Left ventricle myocardium inferior (tissue), 1 donor: ENCODE measurements at regions not wholly inside any gene's neighbourhood (a gene's known extent, or its start where the extent isn't known, plus 50 kb on each side); places are given as distances from the start of the nearest gene placed in this dataset.

Source experiments
- DNase-seq: peaks from one replicate; pipeline ENCODE4 v3.0.0-alpha.2; 2020
- H3K27ac ChIP-seq: fragments of 200-600 bp; replicated peaks from 2 replicates; pipeline ENCODE4 v1.8.0; 2021
- H3K27me3 ChIP-seq: fragments of 200-600 bp; 2 replicates; pipeline ENCODE4 v1.8.0; 2021; ENCODE audit warnings: low read depth
- H3K36me3 ChIP-seq: fragments of 200-600 bp; 2 replicates; pipeline ENCODE4 v1.8.0; 2021
- H3K4me1 ChIP-seq: fragments of 200-600 bp; 2 replicates; pipeline ENCODE4 v1.8.0; 2021
- H3K4me3 ChIP-seq: fragments of 200-600 bp; 2 replicates; pipeline ENCODE4 v1.8.0; 2021; ENCODE audit warnings: mild to moderate bottlenecking, moderate library complexity
- H3K9me3 ChIP-seq: fragments of 200-600 bp; replicated peaks from 2 replicates; pipeline ENCODE4 v1.8.0; 2021
- CTCF ChIP-seq: fragments of 200-600 bp; IDR thresholded peaks from 2 replicates; pipeline ENCODE4 v1.8.0; 2021; ENCODE audit warnings: antibody characterized with exemption, mild to moderate bottlenecking, borderline replicate concordance
- intact Hi-C: fragments of 100-400 bp; cut with micrococcal nuclease; formaldehyde crosslinking; loops from one replicate; pipeline ENCODE4 v1.11.0; 2022
- donor health status: DM: no; HTN: yes; CAD: no; lungs with severe emphysema.

- no peaks in the 10 kb centered on the region for H3K4me1 ChIP-seq
- no peaks in the 10 kb centered on the region for H3K36me3 ChIP-seq
- DNase-seq = no peak
- H3K4me3 ChIP-seq = no peak overlapping the region
- no peaks in the 10 kb centered on the region for H3K9me3 ChIP-seq
- TF ChIP-seq CTCF = no peak
- no peak overlapping the region for H3K27ac ChIP-seq
- H3K27me3 ChIP-seq = peaks cover 25% of the 10 kb centered on the region
- intact Hi-C loops = no loop called here
These were observed 163.2 kb upstream of the TAB2 start for GRCh38 chr6:149154261-149154821.

DNA sequence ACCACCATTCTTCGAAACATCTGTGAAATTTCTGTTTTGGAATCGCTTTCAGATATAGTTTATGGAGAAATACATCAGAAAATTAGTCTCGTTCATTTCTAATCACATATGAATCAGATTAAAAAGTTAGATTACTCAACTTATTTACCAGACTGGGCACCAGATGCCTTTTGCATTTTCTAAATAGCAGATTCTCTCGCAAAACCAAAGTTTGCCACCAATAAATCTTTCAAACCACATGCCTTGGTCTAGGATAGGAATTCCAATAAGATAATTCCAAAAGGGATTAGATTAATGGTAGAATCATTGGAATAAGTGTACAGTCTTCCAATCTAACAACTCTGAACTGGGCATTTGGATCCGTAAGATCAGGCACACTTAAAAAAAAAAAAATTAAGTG is 160.4 kb upstream of the TAB2 start:
- peaks cover 18% of the 10 kb centered on the region for H3K27me3 ChIP-seq
- no peaks in the 10 kb centered on the region for H3K9me3 ChIP-seq
- H3K4me1 ChIP-seq = no peaks in the 10 kb centered on the region
- H3K4me3 ChIP-seq = no peak overlapping the region
- H3K36me3 ChIP-seq = no peaks in the 10 kb centered on the region
- no peak overlapping the region for H3K27ac ChIP-seq
- TF ChIP-seq CTCF = no peak
- DNase-seq = no peak
- intact Hi-C loops = no loop called here

GRCh38 chr6:149158076-149158475 is 159.4 kb upstream of the TAB2 start:
- no peaks in the 10 kb centered on the region for H3K9me3 ChIP-seq
- TF ChIP-seq CTCF = no peak

GRCh38 chr6:149160943-149161342 is 156.6 kb upstream of the TAB2 start:
- TF ChIP-seq CTCF = no peak
- Histone ChIP-seq H3K27me3 (peaks cover 7% of the 10 kb centered on the region), H3K9me3 (no peaks in the 10 kb centered on the region), H3K36me3 (no peaks in the 10 kb centered on the region), H3K27ac (no peak overlapping the region), H3K4me1 (no peaks in the 10 kb centered on the region), H3K4me3 (no peak overlapping the region)
- no peak for DNase-seq
- intact Hi-C loops = no loop called here

More at GRCh38 chr6:149158076-149158475, 159.4 kb upstream of the TAB2 start:
- H3K4me1 ChIP-seq = no peaks in the 10 kb centered on the region
- intact Hi-C loops = no loop called here
- no peak overlapping the region for H3K4me3 ChIP-seq
- H3K27me3 ChIP-seq = peaks cover 11% of the 10 kb centered on the region
- no peak for DNase-seq
- H3K36me3 ChIP-seq = no peaks in the 10 kb centered on the region
- no peak overlapping the region for H3K27ac ChIP-seq

- Histone ChIP-seq H3K27me3 (peaks cover 7% of the 10 kb centered on the region), H3K9me3 (no peaks in the 10 kb centered on the region), H3K36me3 (no peaks in the 10 kb centered on the region), H3K4me3 (no peak overlapping the region), H3K4me1 (peaks cover 4% of the 10 kb centered on the region), H3K27ac (no peak overlapping the region)
- no peak for DNase-seq
- TF ChIP-seq CTCF = no peak
- intact Hi-C loops = no loop called here
These were observed 154.6 kb upstream of the TAB2 start for GRCh38 chr6:149162924-149163323.
